ENCODE measurements at regions not wholly inside any gene's neighbourhood (a gene's known extent, or its start where the extent isn't known, plus 50 kb on each side); places are given as distances from the start of the nearest gene placed in this dataset.

- FAIRE-seq (no peak), DNase-seq (ENCODE audit: low spot score in 2 of 2) (no peak)
These were observed 62.8 kb upstream of the C3orf80 start for GRCh38 chr3:160162440-160162839.

GRCh38 chr3:160163229-160163878, 61.9 kb upstream of the C3orf80 start:
- peak in 1 of 2 donors; percentile 24 for DNase-seq (ENCODE audit: low spot score in 2 of 2)
- FAIRE-seq = peak; percentile 89

GRCh38 chr3:160168246-160168645, 57.0 kb upstream of the C3orf80 start:
- DNase-seq (ENCODE audit: low spot score in 2 of 2) (no peak), FAIRE-seq (no peak)

- no peak for FAIRE-seq
- no peak for DNase-seq (ENCODE audit: low spot score in 2 of 2)
These were observed 55.9 kb upstream of the C3orf80 start for GRCh38 chr3:160169139-160169976.

- FAIRE-seq (no peak), DNase-seq (ENCODE audit: low spot score in 2 of 2) (no peak)
These were observed 54.5 kb upstream of the C3orf80 start for GRCh38 chr3:160170409-160171370.

GRCh38 chr3:160171813-160172212, 53.4 kb upstream of the C3orf80 start:
- no peak for FAIRE-seq

GRCh38 chr3:160174621-160175020, 50.6 kb upstream of the C3orf80 start:
- DNase-seq (ENCODE audit: low spot score in 2 of 2) (no peak), FAIRE-seq (no peak)

More at GRCh38 chr3:160171813-160172212, 53.4 kb upstream of the C3orf80 start:
- no peak for DNase-seq (ENCODE audit: low spot score in 2 of 2)
